ENCODE measurements at regions not wholly inside any gene's neighbourhood (a gene's known extent, or its start where the extent isn't known, plus 50 kb on each side); places are given as distances from the start of the nearest gene placed in this dataset.

- Histone ChIP-seq H3K27me3 (ENCODE audit: insufficient read depth, low read depth, severe bottlenecking) (no peaks in the 10 kb centered on the region), H3K27ac (no peak overlapping the region), H3K9me3 (ENCODE audit: severe bottlenecking) (no peaks in the 10 kb centered on the region), H3K36me3 (no peaks in the 10 kb centered on the region), H3K4me3 (ENCODE audit: low read depth, low read length) (no peak overlapping the region)
- TF ChIP-seq CTCF (IDR thresholded peaks at IDR 0.05; ENCODE audit: low read depth, low read length), result no peak
- no peak for DNase-seq
Observed at GRCh38 chr1:29916656-29917369, 680.5 kb downstream of the PTPRU start.

- H3K36me3 ChIP-seq, result no peaks in the 10 kb centered on the region
- H3K27me3 ChIP-seq (ENCODE audit: insufficient read depth, low read depth, severe bottlenecking), result no peaks in the 10 kb centered on the region
- no peaks in the 10 kb centered on the region for H3K9me3 ChIP-seq (ENCODE audit: severe bottlenecking)
- TF ChIP-seq CTCF (IDR thresholded peaks at IDR 0.05; ENCODE audit: low read depth, low read length), result no peak
- no peak overlapping the region for H3K27ac ChIP-seq
- DNase-seq, result no peak
- no peak overlapping the region for H3K4me3 ChIP-seq (ENCODE audit: low read depth, low read length)
Observed at GRCh38 chr1:29914936-29915335, 678.6 kb downstream of the PTPRU start.

- peak; percentile 54 for TF ChIP-seq CTCF (IDR thresholded peaks at IDR 0.05; ENCODE audit: low read depth, low read length)
- Histone ChIP-seq H3K36me3 (no peaks in the 10 kb centered on the region), H3K4me3 (ENCODE audit: low read depth, low read length) (no peak overlapping the region), H3K9me3 (ENCODE audit: severe bottlenecking) (no peaks in the 10 kb centered on the region), H3K27me3 (ENCODE audit: insufficient read depth, low read depth, severe bottlenecking) (no peaks in the 10 kb centered on the region), H3K27ac (no peak overlapping the region)
- DNase-seq, result no peak
Observed at GRCh38 chr1:29912425-29912824, 676.1 kb downstream of the PTPRU start.

GRCh38 chr1:29909962-29910361, 673.6 kb downstream of the PTPRU start:
- Histone ChIP-seq H3K36me3 (no peaks in the 10 kb centered on the region), H3K4me3 (ENCODE audit: low read depth, low read length) (no peak overlapping the region), H3K27me3 (ENCODE audit: insufficient read depth, low read depth, severe bottlenecking) (no peaks in the 10 kb centered on the region), H3K27ac (no peak overlapping the region), H3K9me3 (ENCODE audit: severe bottlenecking) (no peaks in the 10 kb centered on the region)
- no peak for TF ChIP-seq CTCF (IDR thresholded peaks at IDR 0.05; ENCODE audit: low read depth, low read length)
- DNase-seq, result no peak

GRCh38 chr1:29907596-29907995, 671.3 kb downstream of the PTPRU start:
- Histone ChIP-seq H3K9me3 (ENCODE audit: severe bottlenecking) (no peaks in the 10 kb centered on the region), H3K36me3 (no peaks in the 10 kb centered on the region), H3K27ac (no peak overlapping the region), H3K4me3 (ENCODE audit: low read depth, low read length) (no peak overlapping the region), H3K27me3 (ENCODE audit: insufficient read depth, low read depth, severe bottlenecking) (no peaks in the 10 kb centered on the region)
- no peak for DNase-seq
- TF ChIP-seq CTCF (IDR thresholded peaks at IDR 0.05; ENCODE audit: low read depth, low read length), result no peak

- H3K27ac ChIP-seq, result no peak overlapping the region
- no peaks in the 10 kb centered on the region for H3K27me3 ChIP-seq (ENCODE audit: insufficient read depth, low read depth, severe bottlenecking)
- no peak overlapping the region for H3K4me3 ChIP-seq (ENCODE audit: low read depth, low read length)
- no peak for DNase-seq
- no peaks in the 10 kb centered on the region for H3K36me3 ChIP-seq
- H3K9me3 ChIP-seq (ENCODE audit: severe bottlenecking), result no peaks in the 10 kb centered on the region
- TF ChIP-seq CTCF (IDR thresholded peaks at IDR 0.05; ENCODE audit: low read depth, low read length), result no peak
Observed at GRCh38 chr1:29906927-29907326, 670.6 kb downstream of the PTPRU start.
